ENCODE measurements at regions not wholly inside any gene's neighbourhood (a gene's known extent, or its start where the extent isn't known, plus 50 kb on each side); places are given as distances from the start of the nearest gene placed in this dataset.

- no peaks in the 10 kb centered on the region for H3K27me3 ChIP-seq (replicated peaks in 1 of 7)
- H3K36me3 ChIP-seq: no peaks in the 10 kb centered on the region
- intact Hi-C loops (cut with DNase I; ENCODE audit: low total_unique reads): no loop called here
- DNase-seq: no peak
- H3K27ac ChIP-seq: no peak overlapping the region
- TF ChIP-seq, protein P1, sequence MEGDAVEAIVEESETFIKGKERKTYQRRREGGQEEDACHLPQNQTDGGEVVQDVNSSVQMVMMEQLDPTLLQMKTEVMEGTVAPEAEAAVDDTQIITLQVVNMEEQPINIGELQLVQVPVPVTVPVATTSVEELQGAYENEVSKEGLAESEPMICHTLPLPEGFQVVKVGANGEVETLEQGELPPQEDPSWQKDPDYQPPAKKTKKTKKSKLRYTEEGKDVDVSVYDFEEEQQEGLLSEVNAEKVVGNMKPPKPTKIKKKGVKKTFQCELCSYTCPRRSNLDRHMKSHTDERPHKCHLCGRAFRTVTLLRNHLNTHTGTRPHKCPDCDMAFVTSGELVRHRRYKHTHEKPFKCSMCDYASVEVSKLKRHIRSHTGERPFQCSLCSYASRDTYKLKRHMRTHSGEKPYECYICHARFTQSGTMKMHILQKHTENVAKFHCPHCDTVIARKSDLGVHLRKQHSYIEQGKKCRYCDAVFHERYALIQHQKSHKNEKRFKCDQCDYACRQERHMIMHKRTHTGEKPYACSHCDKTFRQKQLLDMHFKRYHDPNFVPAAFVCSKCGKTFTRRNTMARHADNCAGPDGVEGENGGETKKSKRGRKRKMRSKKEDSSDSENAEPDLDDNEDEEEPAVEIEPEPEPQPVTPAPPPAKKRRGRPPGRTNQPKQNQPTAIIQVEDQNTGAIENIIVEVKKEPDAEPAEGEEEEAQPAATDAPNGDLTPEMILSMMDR (IDR thresholded peaks at IDR 0.05 in 8 of 11, conservative IDR thresholded peaks at IDR 0.05 in 3 of 11): no peak
- no peaks in the 10 kb centered on the region for H3K4me1 ChIP-seq
- WGBS, 5 donors: 63 to 96% (median 88%) methylated on average over 3 of the region's 3 CpGs
- no peak overlapping the region for H3K4me3 ChIP-seq
- no peaks in the 10 kb centered on the region for H3K9me3 ChIP-seq
Measured at GRCh38 chrX:10773318-10773717, 152.9 kb upstream of the MID1 start.

GRCh38 chrX:10781847-10782530 is 161.6 kb upstream of the MID1 start:
- no peak for DNase-seq
- Histone ChIP-seq H3K27me3 (replicated peaks in 1 of 7) (no peaks in the 10 kb centered on the region), H3K27ac (no peak overlapping the region), H3K4me3 (no peak overlapping the region), H3K4me1 (no peaks in the 10 kb centered on the region), H3K9me3 (no peaks in the 10 kb centered on the region), H3K36me3 (no peaks in the 10 kb centered on the region)
- WGBS, 5 donors: 67 to 88% (median 80%) methylated on average over 9 of the region's 9 CpGs
- TF ChIP-seq, protein P1 (IDR thresholded peaks at IDR 0.05 in 8 of 11, conservative IDR thresholded peaks at IDR 0.05 in 3 of 11): no peak
- no peak for TF ChIP-seq POLR2AphosphoS5 (IDR thresholded peaks at IDR 0.05)
- TF ChIP-seq POLR2A (IDR thresholded peaks at IDR 0.05): no peak
- intact Hi-C loops (cut with DNase I; ENCODE audit: low total_unique reads): no loop called here

- TF ChIP-seq POLR2A (IDR thresholded peaks at IDR 0.05) (no peak), POLR2AphosphoS5 (IDR thresholded peaks at IDR 0.05) (no peak)
- TF ChIP-seq, protein P1 (IDR thresholded peaks at IDR 0.05 in 8 of 11, conservative IDR thresholded peaks at IDR 0.05 in 3 of 11): no peak
- Histone ChIP-seq H3K9me3 (no peaks in the 10 kb centered on the region), H3K27me3 (replicated peaks in 1 of 7) (no peaks in the 10 kb centered on the region), H3K36me3 (no peaks in the 10 kb centered on the region), H3K4me3 (no peak overlapping the region), H3K27ac (no peak overlapping the region), H3K4me1 (no peaks in the 10 kb centered on the region)
- 66 to 96% (median 88%) methylated on average over 2 of the region's 2 CpGs for WGBS, 5 donors
- intact Hi-C loops (cut with DNase I; ENCODE audit: low total_unique reads): no loop called here
- DNase-seq: no peak
Measured at GRCh38 chrX:10783451-10783995, 163.1 kb upstream of the MID1 start.

DNA sequence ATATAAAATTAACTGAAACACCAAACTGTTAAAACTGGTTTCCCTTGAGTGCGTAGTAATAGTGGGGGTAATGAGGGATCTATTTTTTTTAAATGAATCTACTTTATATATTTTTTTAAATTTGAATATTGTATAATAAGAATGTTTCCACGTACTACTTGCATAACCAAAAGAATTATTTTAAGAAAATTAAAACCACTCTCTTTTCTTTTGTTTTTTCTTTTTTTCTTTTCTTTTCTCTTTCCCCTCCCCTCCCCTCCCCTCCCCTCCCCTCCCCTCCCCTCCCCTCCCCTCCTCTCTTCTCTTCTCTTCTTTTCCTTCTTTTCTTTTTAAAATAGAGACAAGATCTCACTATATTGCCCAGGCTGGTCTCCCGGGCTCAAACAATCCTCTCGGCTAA is 166.9 kb upstream of the MID1 start:
- no peaks in the 10 kb centered on the region for H3K36me3 ChIP-seq
- intact Hi-C loops (cut with DNase I; ENCODE audit: low total_unique reads): no loop called here
- TF ChIP-seq POLR2A (IDR thresholded peaks at IDR 0.05) (no peak), POLR2AphosphoS5 (IDR thresholded peaks at IDR 0.05) (no peak)
- TF ChIP-seq, protein P1 (IDR thresholded peaks at IDR 0.05 in 8 of 11, conservative IDR thresholded peaks at IDR 0.05 in 3 of 11): no peak
- no peaks in the 10 kb centered on the region for H3K27me3 ChIP-seq (replicated peaks in 1 of 7)
- WGBS, 5 donors: 84 to 95% (median 87%) methylated on average over 2 to 4 of the region's 4 CpGs
- no peak overlapping the region for H3K4me3 ChIP-seq
- no peaks in the 10 kb centered on the region for H3K9me3 ChIP-seq
- H3K4me1 ChIP-seq: no peaks in the 10 kb centered on the region
- no peak for DNase-seq
- H3K27ac ChIP-seq: no peak overlapping the region

Measured in spleen (tissue), 11 donors.